ACHN (cell line): ENCODE measurements at regions not wholly inside any gene's neighbourhood (a gene's known extent, or its start where the extent isn't known, plus 50 kb on each side); places are given as distances from the start of the nearest gene placed in this dataset.

Source experiments
- DNase-seq: peaks from one replicate; pipeline ENCODE4 v3.0.0-alpha.2; 2015
- in situ Hi-C: cut with HindIII; loops from 2 replicates; pipeline ENCODE4 v1.10.0; 2017; ENCODE audit warnings: low sequenced_read_pairs, low pct_ligation_motif_present, low pct_unique_long_range_greater_than_20kb

DNA sequence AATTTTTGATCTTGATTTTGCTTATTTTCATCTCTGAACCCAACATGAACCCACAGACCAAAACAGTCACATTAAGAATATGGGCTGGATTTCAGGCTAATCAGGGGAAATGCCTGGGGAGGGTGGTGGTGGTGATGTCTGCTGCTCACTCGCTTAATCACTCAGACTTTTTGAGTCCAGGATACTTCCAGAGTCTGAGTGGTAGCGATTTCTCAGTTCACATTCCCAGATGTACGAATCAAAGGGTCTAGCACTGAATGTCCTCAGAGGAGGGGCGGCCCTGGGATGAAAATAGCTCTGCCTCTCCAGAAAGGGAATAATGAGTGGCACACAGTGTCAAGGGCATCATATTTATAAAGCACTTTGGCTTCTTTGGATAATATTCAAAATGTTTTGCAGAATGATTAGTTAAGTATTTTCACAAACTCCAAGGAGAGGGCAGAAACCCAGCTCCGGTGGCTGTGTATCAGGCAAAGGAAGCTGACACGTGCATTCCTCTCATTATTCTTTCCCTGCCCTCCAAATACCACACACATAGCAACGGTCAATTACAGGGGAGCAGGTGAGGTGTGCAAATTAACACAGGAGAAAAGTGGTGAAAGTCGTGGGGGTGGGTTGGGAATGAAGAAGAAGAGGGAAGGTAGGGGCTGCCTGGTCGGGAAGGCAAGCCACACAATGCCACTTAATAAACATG, 345.2 kb upstream of the RSPO3 start:
- in situ Hi-C loops = no loop called here
- no peak for DNase-seq

DNA sequence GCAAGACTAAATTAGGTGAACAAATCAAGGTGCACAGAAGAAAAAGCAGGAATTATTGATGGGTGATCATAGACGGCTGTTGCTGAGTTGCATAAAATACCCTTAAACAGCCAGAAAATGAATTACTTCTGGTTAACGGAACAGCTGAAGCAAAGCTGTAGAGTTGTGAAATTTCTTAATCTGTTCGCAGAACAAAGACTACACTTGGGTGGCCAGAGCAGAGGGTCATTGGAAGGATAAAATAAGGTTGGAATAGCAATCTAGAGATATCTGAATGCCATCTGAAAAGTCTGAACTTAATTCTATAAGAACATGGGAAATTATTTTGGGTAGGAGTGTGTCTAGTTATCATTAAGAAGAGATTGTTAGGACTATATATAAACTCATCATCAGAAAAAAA, 339.1 kb upstream of the RSPO3 start:
- in situ Hi-C loops = no loop called here
- no peak for DNase-seq

DNA sequence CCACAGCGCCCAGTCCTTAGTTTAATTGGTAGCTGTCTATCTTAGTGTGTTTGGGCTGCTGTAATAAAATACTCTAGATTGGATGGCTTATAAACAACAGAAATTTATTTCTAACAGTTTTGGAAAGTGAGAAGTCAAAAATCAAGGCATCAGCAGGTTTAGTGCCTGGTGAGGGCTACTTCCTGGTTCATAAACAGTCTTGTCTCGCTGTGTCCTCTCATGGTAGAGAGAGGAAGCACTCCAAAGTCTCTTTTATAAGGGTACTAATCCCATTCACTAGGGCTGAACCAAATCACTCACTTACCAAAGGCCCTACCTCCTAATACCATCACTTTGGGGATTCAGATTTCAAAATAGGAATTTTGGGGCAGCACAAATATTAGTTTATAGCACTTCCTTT, 336.9 kb upstream of the RSPO3 start:
- in situ Hi-C loops = no loop called here
- DNase-seq = no peak

DNA sequence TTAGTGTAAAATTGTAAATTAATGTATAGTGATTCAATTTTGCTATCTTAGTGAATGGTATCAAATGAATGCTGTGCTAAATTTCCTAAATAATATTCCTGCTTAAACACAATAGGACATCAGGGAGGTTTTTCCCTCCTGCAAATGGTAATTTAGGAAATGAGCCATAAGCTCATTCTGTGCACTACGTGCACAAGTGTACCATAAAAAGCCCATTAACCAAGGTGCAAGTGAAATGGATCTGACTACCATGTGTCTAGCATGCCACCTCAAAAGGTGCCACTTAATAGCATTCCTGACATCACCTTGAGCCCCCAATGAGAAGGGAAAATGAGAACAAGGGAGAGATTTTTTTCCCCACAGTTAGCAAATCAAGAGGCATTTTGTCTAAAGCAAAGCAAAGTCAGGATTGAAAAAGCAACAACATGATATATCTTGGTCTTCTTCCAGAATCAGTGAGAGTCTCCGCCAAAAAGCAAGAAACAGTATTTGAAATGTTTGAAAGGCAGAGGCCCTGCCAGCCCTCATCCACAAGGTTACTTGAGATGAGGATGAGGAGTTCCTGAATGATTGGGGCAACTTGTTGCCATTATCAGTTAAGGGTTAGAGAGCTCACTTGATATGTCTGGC, 334.2 kb upstream of the RSPO3 start:
- DNase-seq = no peak
- in situ Hi-C loops = no loop called here

DNA sequence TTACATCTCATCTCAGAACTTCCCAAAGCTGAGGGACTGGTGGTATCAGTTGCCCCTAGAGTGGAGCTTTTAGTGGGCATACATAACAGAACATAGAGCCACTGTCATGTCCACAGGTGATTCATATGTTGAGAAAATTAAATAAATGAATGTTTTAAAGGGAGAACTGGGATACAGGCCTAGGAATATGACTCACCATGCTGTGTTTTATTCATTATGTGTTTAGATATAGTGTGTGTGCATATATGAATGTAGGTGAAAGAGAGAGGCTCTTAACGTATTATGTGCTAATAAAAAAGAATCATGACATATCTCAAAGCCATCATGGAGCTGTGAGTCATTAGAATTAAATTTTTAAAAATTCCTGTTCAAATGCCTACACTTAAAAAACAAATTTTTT, 332.2 kb upstream of the RSPO3 start:
- DNase-seq = no peak
- in situ Hi-C loops = no loop called here

DNA sequence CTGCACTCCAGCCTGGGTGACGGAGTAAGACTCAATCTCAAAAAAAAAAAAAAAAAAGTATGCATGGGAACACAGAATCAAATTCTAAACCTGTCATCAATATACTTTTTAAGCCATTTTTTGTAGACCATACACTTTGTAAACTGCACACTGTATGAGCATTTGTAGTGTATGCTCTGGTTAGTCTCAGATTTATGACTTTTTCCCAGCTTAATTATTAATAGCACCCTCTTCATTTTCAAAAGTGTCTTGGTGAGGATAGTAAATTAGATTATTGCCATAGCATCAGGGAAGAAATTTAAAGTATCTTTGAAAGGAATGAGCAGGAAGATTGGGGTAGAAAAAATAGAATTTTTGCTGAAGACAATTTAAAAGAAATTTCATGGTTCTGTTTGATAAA, 330.8 kb upstream of the RSPO3 start:
- in situ Hi-C loops = no loop called here
- DNase-seq = no peak

DNA sequence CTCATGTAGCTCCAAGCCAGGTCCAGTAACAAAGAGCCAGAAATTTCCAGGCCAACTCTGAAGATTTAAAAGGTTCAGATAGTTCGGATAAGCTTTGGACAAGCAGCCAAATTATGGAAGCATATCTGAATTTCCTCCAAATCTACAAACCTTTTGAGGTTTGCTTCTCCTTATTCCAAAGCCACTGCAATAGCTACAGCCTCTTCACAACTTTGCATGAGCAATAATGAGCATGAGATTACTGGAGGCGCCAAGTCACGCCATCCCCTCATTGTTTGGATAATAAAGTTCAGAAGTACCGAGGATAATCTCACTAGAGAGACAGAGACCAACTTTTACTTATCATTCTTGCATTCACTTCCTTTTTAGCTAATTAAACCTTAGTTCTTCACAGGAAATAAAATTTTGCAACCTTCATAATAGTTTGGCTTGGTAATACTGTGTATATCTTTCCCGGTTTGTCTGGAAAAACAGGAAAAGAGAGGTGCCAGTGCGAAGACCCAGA, 329.6 kb upstream of the RSPO3 start:
- in situ Hi-C loops = no loop called here
- DNase-seq = no peak

DNA sequence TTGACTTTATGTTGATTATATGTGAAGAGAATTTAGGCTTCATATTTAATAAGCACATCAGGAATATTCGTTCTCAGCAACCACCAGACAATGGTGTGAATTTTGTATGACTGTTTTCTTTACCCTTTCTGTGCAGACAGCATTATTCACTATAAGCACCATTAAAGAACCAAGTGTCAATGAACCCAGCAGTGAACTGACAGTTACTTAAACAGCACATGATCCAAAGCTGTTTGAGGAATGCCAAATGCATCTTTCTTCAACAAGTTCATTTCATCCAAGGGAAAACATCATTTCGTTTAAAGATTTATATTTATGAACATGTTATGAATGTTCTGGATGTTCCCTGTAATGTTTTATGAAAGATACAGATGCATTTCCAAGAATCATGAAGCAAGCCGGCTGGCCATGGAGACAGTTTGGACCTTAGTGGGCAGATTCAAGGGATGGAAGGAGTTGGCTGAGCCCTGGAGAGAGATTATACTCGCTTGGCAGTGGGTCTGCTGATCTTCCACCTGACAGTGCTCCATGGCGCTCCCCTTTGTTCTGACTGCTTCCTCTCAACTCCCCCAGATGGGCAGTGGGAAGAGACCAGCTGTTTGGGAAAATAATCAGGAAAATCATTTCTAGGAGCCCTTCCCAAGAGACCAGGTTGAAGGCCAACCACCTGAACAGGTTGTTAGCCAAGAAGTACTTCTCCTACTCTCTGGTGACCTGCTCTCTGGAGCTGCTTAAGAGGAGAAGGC, 326.0 kb upstream of the RSPO3 start:
- in situ Hi-C loops = no loop called here
- DNase-seq = no peak

DNA sequence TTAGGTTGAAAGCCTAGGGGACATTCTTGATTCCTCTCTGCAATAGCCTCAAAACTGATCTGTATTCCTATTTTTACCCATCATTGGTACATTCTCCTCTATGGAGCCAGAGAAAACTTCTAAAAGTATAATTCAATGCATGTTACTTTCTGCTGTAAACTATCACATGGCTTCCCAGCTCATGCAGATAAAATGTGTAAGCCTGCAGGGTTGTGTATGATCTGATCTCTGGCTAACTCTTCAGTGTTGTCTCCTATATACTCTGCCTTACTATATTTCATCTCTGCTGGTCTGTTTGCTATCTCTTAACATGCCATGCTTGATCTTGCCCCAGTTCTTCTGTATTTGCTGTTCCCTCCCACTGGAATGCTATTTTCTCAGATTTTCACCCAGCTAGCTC, 323.3 kb upstream of the RSPO3 start:
- no peak for DNase-seq
- in situ Hi-C loops = no loop called here

DNA sequence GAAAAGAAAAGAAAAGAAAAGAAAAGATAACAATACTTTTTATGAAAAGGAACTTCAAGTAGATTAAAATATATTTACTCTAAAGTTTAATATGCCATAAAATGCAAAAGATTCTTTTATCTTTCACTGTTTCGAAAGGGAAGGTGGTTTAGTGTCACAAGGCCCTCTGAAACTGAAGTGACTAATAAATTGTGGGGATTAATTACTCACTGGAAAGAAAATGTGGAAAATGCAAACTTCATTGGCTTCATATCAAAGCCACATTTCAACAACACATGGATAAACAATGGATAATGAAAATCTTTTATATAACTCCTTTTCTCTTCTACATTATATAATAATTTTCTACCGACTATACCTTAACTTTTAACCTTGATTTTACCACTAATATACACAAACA, 320.5 kb upstream of the RSPO3 start:
- DNase-seq = no peak
- in situ Hi-C loops = no loop called here

DNA sequence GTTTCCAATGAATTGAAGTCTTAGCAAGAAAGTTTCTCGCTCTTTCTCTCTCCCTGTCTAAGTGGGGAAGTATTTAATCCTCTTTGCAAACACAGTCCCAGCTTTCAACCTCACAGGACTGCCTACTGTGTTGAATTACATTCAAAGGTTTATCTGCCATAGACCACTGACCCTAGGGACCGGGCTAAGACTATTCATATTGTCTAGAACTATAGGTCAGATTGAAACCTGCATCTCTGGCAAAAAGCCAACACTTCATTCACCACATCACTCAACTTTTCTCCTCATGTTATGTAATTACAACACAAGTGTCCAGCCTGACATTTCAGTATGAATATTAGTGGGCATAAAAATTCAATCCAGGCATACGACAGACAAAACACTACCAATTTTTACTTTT, 314.7 kb upstream of the RSPO3 start:
- in situ Hi-C loops = loop anchor here (25.0 kb wide), 1 partner anchor 309 kb away; the partner anchor contains the start of gene RSPO3
- no peak for DNase-seq

DNA sequence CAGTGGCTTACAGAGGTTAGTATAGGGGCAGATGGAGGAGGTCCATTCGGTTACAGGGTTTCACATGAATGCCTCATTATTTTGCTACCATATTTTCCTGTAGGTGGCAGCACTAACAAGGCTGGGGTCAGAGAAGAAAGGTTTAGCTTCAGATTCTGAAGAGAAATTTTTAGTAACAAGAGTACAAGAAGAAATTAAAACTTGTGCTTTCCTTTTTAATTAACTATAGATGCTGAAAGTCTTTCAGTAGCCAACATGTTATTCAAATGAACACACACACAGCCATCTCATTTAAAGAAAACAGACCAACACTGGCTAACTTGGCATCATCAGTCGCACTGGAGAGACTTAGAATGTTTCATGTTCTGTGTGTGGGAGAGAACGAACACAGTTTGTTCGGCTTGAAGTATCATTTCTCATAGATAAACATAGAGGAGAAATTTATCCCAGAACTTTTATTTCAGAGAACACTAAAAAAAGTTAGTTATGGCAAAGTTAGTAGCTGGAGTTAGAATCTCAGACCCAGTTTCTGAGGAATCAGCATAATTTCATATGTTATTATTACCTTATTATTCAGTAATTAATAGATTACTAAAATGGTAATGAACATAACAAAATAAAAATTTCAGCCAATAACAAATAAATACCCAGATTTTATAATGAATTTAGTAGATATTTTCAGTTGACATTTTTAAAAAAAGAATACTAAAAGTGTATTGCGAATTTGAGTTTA, 314.0 kb upstream of the RSPO3 start:
- DNase-seq = peak; percentile 59
- in situ Hi-C loops = loop anchor here (25.0 kb wide), 1 partner anchor 308 kb away; the partner anchor contains the start of gene RSPO3

DNA sequence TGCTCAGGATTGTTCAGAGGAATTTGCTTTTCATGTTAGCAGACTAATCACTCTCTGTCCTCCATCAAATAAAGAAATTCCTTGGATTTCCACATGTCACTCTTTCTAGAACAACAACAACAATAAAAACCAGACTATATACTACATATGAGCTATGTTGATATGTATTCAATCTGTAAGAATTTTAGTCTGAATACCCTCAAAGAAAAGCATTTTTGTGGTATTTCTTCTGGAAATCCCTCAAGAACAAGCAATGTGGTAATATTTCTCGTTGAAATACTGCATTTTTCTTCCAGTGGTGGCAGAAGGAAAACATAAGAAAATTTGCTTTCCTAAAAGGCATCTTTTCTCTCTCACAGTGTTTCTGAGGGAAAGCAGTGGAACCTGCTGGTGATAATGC, 312.6 kb upstream of the RSPO3 start:
- in situ Hi-C loops = loop anchor here (25.0 kb wide), 1 partner anchor 306 kb away; the partner anchor contains the start of gene RSPO3
- no peak for DNase-seq

DNA sequence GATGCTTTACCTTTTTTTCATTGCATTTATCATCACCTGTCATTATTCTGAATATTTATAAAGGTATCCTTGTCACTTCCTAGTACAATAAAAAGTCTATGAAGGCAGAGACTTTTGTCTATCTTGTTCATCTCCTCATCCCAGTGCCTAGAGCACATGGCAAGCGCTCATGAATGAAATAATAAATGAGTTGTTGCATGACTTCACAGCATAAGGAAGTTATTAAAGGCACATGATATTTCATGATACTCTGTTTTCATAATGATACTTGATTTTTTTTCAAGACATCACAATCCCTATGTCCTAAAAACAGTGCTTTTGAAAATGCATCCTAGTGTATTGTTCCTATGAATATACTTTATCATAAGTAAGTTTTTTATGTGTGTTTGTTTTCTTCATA, 310.6 kb upstream of the RSPO3 start:
- DNase-seq = no peak
- in situ Hi-C loops = loop anchor here (25.0 kb wide), 1 partner anchor 304 kb away; the partner anchor contains the start of gene RSPO3

DNA sequence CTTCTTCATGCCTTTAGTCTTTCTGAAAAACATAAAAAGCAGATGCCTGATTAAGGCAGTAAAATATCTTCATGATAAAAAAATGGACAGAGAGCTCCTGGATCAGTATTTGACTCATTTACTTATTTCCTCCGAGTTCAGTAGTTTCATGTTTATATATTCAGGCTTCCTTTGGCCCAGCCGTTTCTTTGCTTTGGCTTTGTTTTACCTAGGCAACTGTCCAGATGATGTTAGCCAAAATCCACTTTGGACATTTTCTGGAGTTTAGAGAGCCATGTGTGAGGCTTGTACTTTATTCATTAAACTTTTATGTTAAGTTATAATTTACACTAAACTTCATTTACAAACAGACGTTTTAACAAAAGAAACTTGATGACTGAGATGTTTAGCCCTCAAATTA, 307.1 kb upstream of the RSPO3 start:
- in situ Hi-C loops = loop anchor here (25.0 kb wide), 1 partner anchor 301 kb away; the partner anchor contains the start of gene RSPO3
- no peak for DNase-seq

DNA sequence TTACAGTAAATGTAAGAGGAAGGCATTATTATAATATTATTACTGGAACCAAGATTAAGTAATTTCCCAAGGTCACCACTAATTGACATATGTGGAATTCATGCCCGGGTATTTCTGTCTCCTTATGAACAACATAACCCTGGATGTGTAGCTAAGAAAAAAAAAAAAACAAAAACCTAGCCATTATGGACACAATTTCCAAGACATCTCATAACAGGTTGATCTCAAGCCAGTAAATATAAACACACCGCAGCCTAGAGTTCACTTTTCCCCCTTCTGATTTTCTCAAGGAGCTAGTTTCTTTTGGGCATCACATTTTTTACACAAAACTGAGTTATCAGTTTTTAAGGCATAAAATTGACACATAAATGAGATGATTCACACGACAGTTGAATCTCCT, 306.5 kb upstream of the RSPO3 start:
- in situ Hi-C loops = loop anchor here (25.0 kb wide), 1 partner anchor 300 kb away; the partner anchor contains the start of gene RSPO3
- no peak for DNase-seq

DNA sequence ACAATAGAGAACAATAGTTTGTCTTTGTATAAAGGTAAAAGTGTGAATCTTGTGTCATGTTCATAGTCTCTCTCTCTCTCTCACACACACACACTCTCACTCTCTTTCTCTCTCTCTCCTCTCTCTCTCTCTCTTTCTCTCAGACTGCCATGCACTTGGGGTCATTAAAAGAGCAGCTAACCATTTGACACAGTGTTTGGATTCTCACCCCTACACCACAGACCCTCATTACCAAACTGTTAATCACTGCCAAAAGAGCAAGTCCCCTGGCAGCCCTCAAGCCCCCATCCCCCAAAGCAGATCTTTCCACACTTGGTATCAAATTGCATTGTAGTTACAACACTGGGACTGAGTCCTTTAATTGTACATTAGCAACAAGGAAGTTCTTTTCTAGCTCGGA, 305.8 kb upstream of the RSPO3 start:
- no peak for DNase-seq
- in situ Hi-C loops = loop anchor here (25.0 kb wide), 1 partner anchor 300 kb away; the partner anchor contains the start of gene RSPO3

DNA sequence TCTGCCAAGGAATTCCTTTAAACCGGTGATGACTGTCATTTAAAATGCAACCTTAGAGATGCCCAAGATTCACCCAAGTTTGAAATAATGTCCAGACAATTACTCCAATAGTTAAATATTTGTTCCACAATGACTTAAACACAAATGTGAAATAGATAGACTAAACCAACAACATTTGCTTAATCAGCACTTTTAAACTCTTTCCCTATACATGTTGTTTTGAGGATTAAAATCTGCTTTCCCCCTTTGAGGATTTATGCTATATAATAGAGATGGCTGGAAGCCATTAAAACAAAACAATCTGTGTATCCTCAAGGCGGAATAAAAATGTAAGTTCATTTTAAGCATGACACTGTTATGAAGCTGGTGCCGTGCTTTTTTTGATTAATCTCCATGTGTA, 297.8 kb upstream of the RSPO3 start:
- in situ Hi-C loops = loop anchor here (25.0 kb wide), 1 partner anchor 292 kb away; the partner anchor contains the start of gene RSPO3
- no peak for DNase-seq
